GM12878 (cell line): ENCODE measurements at regions not wholly inside any gene's neighbourhood (a gene's known extent, or its start where the extent isn't known, plus 50 kb on each side); places are given as distances from the start of the nearest gene placed in this dataset.

ENCODE experiments used
- ATAC-seq: fragments of 200-7000 bp; cut with Tn5 transposase; 3 replicates; pipeline ENCODE4 v1.9.1; 2020; ENCODE audit warnings: mild to moderate bottlenecking, moderate library complexity
- BruUV-seq: library from RNA; stranded (reverse); fragments of 400-500 nt; replicated peaks from 2 replicates; lab custom pipeline; 2021; lab: Mats Ljungman, UMichigan
- CTCF ChIA-PET: fragments of 300-600 bp; sonication (Branson Sonifier 250); formaldehyde crosslinking; extraction: SDS; loops from one replicate; lab custom pipeline; 2021; ENCODE audit warnings: inconsistent platforms; lab: Yijun Ruan, JAX
- POLR2A ChIA-PET: fragments of 350-600 bp; formaldehyde crosslinking; extraction: SDS; loops from one replicate; lab custom pipeline; 2021; ENCODE audit warnings: inconsistent platforms; lab: Charles Lee
- RAD21 ChIA-PET: fragments of 300-600 bp; sonication (Branson Sonifier 250); formaldehyde crosslinking; loops from one replicate; lab custom pipeline; 2023; ENCODE audit warnings: antibody characterized with exemption; ENCODE audit not compliant: unreplicated experiment; lab: Charles Lee
- SMC1A ChIA-PET: fragments of 300-600 bp; sonication (Branson Sonifier 250); formaldehyde crosslinking; loops from one replicate; lab custom pipeline; 2023; ENCODE audit not compliant: unreplicated experiment, uncharacterized antibody; lab: Charles Lee
- DNase-seq: peaks from one replicate; pipeline ENCODE4 v3.0.0-alpha.2; 2011; ENCODE audit warnings: low read depth, low spot score
- FAIRE-seq: peaks from 3 replicates; lab custom pipeline; 2011; peaks lifted over from hg19 to GRCh38; lab: Jason Lieb, UNC
- H2AFZ ChIP-seq: 2 replicates; pipeline ENCODE4 v1.6.0; 2011; ENCODE audit warnings: low read depth, low read length, control low read depth; ENCODE audit not compliant: control insufficient read depth
- H3K27ac ChIP-seq: 2 replicates; pipeline ENCODE4 v1.5.1; 2011; ENCODE audit warnings: control low read depth; ENCODE audit not compliant: control insufficient read depth, insufficient read depth
- H3K27me3 ChIP-seq, 2 experiments: replicated peaks in 1 of 2; 2 replicates each; pipeline versions ENCODE4 v1.6.0 to v1.6.1; 2011; ENCODE audit warnings: low read length in 1 of 2; ENCODE audit not compliant: control insufficient read depth in 2 of 2, insufficient read depth in 2 of 2
- H3K36me3 ChIP-seq, 2 experiments: 2 replicates each; pipeline ENCODE4 v1.5.1; 2011; ENCODE audit warnings: low read length in 1 of 2; ENCODE audit not compliant: control insufficient read depth in 2 of 2, insufficient read depth in 2 of 2
- H3K4me1 ChIP-seq: 2 replicates; pipeline ENCODE4 v1.6.1; 2011; ENCODE audit warnings: mild to moderate bottlenecking, low read length, moderate library complexity, mixed read lengths; ENCODE audit not compliant: control insufficient read depth, insufficient read depth
- H3K4me2 ChIP-seq: 2 replicates; pipeline ENCODE4 v1.6.0; 2011; ENCODE audit warnings: control low read depth; ENCODE audit not compliant: control insufficient read depth, insufficient read depth
- H3K4me3 ChIP-seq: fragments of 200-600 bp; sonication (generic); 2 replicates; pipeline ENCODE4 v1.5.1; 2016
- H3K79me2 ChIP-seq: 2 replicates; pipeline ENCODE4 v1.6.0; 2011; ENCODE audit warnings: low read length; ENCODE audit not compliant: control insufficient read depth, insufficient read depth
- H3K9ac ChIP-seq: 2 replicates; pipeline ENCODE4 v1.8.0; 2011; ENCODE audit warnings: low read length, control low read depth, mixed read lengths; ENCODE audit not compliant: control insufficient read depth, insufficient read depth
- H3K9me3 ChIP-seq: replicated peaks from 3 replicates; pipeline ENCODE4 v1.5.1; 2011; ENCODE audit warnings: mild to moderate bottlenecking, low read length; ENCODE audit not compliant: control insufficient read depth, insufficient read depth
- H4K20me1 ChIP-seq: 2 replicates; pipeline ENCODE4 v1.6.0; 2011; ENCODE audit not compliant: control insufficient read depth, insufficient read depth
- BACH1 ChIP-seq: fragments of 450-650 bp; IDR thresholded peaks from 2 replicates; pipeline ENCODE4 v1.6.1; 2017; ENCODE audit warnings: mild to moderate bottlenecking, borderline replicate concordance
- CBFB ChIP-seq: IDR thresholded peaks from 2 replicates; pipeline ENCODE4 v1.6.1; 2016; ENCODE audit warnings: antibody characterized with exemption, low read depth
- CHD4 ChIP-seq: fragments of 200-600 bp; sonication (generic); IDR thresholded peaks from 2 replicates; pipeline ENCODE4 v1.6.1; 2016; ENCODE audit warnings: mild to moderate bottlenecking
- HDGF ChIP-seq: fragments of 450-650 bp; IDR thresholded peaks from 2 replicates; pipeline ENCODE4 v1.6.1; 2016; ENCODE audit warnings: antibody characterized with exemption
- KDM1A ChIP-seq: fragments of 200-600 bp; sonication (generic); IDR thresholded peaks from 2 replicates; pipeline ENCODE4 v1.6.1; 2016; ENCODE audit warnings: borderline replicate concordance
- MYC ChIP-seq: IDR thresholded peaks from 2 replicates; pipeline ENCODE4 v1.6.1; 2011; ENCODE audit warnings: mild to moderate bottlenecking, low read length, moderate library complexity, inconsistent platforms; ENCODE audit not compliant: insufficient read depth, insufficient replicate concordance, insufficient read length, severe bottlenecking
- NFIC ChIP-seq: IDR thresholded peaks from 2 replicates; pipeline ENCODE4 v1.6.1; 2012; ENCODE audit warnings: low read depth, mild to moderate bottlenecking, inconsistent platforms, low read length, moderate library complexity
- NR2C2 ChIP-seq: IDR thresholded peaks from 2 replicates; pipeline ENCODE4 v1.6.1; 2011; ENCODE audit warnings: borderline replicate concordance, low read depth; ENCODE audit not compliant: control insufficient read depth, insufficient read length
- POLR2AphosphoS2 ChIP-seq: IDR thresholded peaks from 2 replicates; pipeline ENCODE4 v1.6.1; 2011; ENCODE audit warnings: low read depth, mild to moderate bottlenecking, low read length, improper control_type of control experiment, moderate library complexity
- SMARCA5 ChIP-seq: fragments of 450-650 bp; IDR thresholded peaks from 2 replicates; pipeline ENCODE4 v1.6.1; 2017; ENCODE audit warnings: mild to moderate bottlenecking
- TAF1 ChIP-seq: IDR thresholded peaks from 2 replicates; pipeline ENCODE4 v1.6.1; 2011; ENCODE audit warnings: mild to moderate bottlenecking, low read depth, low read length, borderline replicate concordance
- TARDBP ChIP-seq: IDR thresholded peaks from 2 replicates; pipeline ENCODE4 v1.6.1; 2016; ENCODE audit warnings: borderline replicate concordance
- TCF7 ChIP-seq: IDR thresholded peaks from 2 replicates; pipeline ENCODE4 v1.6.1; 2014; ENCODE audit warnings: antibody characterized with exemption, borderline replicate concordance
- WRNIP1 ChIP-seq: IDR thresholded peaks from 2 replicates; pipeline ENCODE4 v1.6.1; 2011; ENCODE audit warnings: low read depth, low read length, improper control_type of control experiment, borderline replicate concordance
- YY1 ChIP-seq: IDR thresholded peaks from 2 replicates; pipeline ENCODE4 v1.6.1; 2011; ENCODE audit warnings: low read depth, mild to moderate bottlenecking, low read length
- WGBS: methylation state at CpG from one replicate; pipeline ENCODE4 v1.1.6; 2016; ENCODE audit warnings: low lambda C conversion rate; ENCODE audit not compliant: insufficient replicate concordance, insufficient coverage; ENCODE audit errors: missing lambda C conversion rate; 5-methylcytosine and 5-hydroxymethylcytosine counted together
- in situ Hi-C: fragments of 300-500 bp; cut with MboI; formaldehyde crosslinking; loops from 9 replicates; pipeline ENCODE4 v1.14.3; 2018; ENCODE audit warnings: mixed read lengths
- intact Hi-C: fragments of 100-400 bp; cut with micrococcal nuclease; formaldehyde crosslinking; loops from one replicate; pipeline ENCODE4 v1.14.2; 2022; ENCODE audit not compliant: unreplicated experiment
- TF ChIP-seq, protein P1 (sequence below): fragments of 450-650 bp; IDR thresholded peaks from 2 replicates; pipeline ENCODE4 v1.6.1; 2016; ENCODE audit warnings: mild to moderate bottlenecking
- TF ChIP-seq, protein P2 (sequence below): fragments of 450-650 bp; formaldehyde crosslinking; IDR thresholded peaks from 2 replicates; pipeline ENCODE4 v1.4.0; 2020; ENCODE audit warnings: mild to moderate bottlenecking, moderate library complexity
- TF ChIP-seq, protein P3 (sequence below): IDR thresholded peaks from 2 replicates; pipeline ENCODE4 v1.6.1; 2012; ENCODE audit warnings: low read depth, low read length, improper control_type of control experiment
- TF ChIP-seq, protein P4 (sequence below): IDR thresholded peaks from 2 replicates; pipeline ENCODE4 v1.6.1; 2012; ENCODE audit warnings: low read depth, low read length, improper control_type of control experiment

DNA sequence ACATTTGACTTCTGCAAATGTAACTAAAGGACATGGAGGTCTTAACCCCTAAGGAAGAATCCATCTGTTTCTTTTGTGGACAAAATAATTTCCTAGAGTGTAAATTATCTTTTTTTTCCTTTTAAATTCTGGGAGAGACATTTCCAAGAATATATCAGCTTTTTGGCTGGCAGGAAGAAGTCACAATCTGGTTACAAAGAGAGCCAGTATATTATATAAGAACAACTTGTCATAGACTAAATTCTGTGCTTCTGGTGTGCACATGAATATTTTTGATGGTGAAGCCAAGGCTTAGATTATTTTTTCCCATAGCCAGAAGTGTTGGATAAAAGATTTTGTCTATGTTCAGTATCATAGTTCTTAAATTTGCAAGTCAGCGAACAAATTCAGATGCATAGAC, 500.6 kb downstream of the XIRP2 start:
- Histone ChIP-seq H3K4me2 (no peak overlapping the region), H3K36me3 (no peaks in the 10 kb centered on the region), H2AFZ (no peak overlapping the region), H3K27me3 (no peaks in the 10 kb centered on the region), H3K4me3 (no peak overlapping the region), H3K27ac (no peak overlapping the region), H4K20me1 (no peaks in the 10 kb centered on the region), H3K4me1 (no peaks in the 10 kb centered on the region), H3K79me2 (no peaks in the 10 kb centered on the region), H3K9ac (no peak overlapping the region), H3K9me3 (no peaks in the 10 kb centered on the region)
- 0% methylated on average over 1 of the region's 1 CpG for WGBS
- intact Hi-C loops, result no loop called here
- in situ Hi-C loops, result no loop called here
- SMC1A ChIA-PET, result no interaction called here
- POLR2A ChIA-PET, result no interaction called here
- RAD21 ChIA-PET, result no interaction called here
- DNase-seq (no peak), ATAC-seq (no peak), FAIRE-seq (no peak)
- CTCF ChIA-PET, result no interaction called here
- TF ChIP-seq, protein P1, sequence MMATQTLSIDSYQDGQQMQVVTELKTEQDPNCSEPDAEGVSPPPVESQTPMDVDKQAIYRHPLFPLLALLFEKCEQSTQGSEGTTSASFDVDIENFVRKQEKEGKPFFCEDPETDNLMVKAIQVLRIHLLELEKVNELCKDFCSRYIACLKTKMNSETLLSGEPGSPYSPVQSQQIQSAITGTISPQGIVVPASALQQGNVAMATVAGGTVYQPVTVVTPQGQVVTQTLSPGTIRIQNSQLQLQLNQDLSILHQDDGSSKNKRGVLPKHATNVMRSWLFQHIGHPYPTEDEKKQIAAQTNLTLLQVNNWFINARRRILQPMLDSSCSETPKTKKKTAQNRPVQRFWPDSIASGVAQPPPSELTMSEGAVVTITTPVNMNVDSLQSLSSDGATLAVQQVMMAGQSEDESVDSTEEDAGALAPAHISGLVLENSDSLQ, result no peak
- no peak for TF ChIP-seq NFIC
- no peak for TF ChIP-seq MYC
- no peak for TF ChIP-seq BACH1
- TF ChIP-seq WRNIP1, result no peak
- TF ChIP-seq, protein P2, sequence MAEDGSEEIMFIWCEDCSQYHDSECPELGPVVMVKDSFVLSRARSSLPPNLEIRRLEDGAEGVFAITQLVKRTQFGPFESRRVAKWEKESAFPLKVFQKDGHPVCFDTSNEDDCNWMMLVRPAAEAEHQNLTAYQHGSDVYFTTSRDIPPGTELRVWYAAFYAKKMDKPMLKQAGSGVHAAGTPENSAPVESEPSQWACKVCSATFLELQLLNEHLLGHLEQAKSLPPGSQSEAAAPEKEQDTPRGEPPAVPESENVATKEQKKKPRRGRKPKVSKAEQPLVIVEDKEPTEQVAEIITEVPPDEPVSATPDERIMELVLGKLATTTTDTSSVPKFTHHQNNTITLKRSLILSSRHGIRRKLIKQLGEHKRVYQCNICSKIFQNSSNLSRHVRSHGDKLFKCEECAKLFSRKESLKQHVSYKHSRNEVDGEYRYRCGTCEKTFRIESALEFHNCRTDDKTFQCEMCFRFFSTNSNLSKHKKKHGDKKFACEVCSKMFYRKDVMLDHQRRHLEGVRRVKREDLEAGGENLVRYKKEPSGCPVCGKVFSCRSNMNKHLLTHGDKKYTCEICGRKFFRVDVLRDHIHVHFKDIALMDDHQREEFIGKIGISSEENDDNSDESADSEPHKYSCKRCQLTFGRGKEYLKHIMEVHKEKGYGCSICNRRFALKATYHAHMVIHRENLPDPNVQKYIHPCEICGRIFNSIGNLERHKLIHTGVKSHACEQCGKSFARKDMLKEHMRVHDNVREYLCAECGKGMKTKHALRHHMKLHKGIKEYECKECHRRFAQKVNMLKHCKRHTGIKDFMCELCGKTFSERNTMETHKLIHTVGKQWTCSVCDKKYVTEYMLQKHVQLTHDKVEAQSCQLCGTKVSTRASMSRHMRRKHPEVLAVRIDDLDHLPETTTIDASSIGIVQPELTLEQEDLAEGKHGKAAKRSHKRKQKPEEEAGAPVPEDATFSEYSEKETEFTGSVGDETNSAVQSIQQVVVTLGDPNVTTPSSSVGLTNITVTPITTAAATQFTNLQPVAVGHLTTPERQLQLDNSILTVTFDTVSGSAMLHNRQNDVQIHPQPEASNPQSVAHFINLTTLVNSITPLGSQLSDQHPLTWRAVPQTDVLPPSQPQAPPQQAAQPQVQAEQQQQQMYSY (CRISPR knock-in tag), result no peak
- TF ChIP-seq TAF1, result no peak
- no peak for TF ChIP-seq KDM1A
- no peak for TF ChIP-seq SMARCA5
- no peak for TF ChIP-seq TARDBP
- TF ChIP-seq NR2C2, result no peak
- no peak for TF ChIP-seq HDGF
- no peak for TF ChIP-seq CHD4
- TF ChIP-seq POLR2AphosphoS2, result no peak
- TF ChIP-seq CBFB, result no peak
- no peak for TF ChIP-seq TCF7
- TF ChIP-seq, protein P3, sequence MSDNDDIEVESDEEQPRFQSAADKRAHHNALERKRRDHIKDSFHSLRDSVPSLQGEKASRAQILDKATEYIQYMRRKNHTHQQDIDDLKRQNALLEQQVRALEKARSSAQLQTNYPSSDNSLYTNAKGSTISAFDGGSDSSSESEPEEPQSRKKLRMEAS, result no peak
- TF ChIP-seq, protein P4, sequence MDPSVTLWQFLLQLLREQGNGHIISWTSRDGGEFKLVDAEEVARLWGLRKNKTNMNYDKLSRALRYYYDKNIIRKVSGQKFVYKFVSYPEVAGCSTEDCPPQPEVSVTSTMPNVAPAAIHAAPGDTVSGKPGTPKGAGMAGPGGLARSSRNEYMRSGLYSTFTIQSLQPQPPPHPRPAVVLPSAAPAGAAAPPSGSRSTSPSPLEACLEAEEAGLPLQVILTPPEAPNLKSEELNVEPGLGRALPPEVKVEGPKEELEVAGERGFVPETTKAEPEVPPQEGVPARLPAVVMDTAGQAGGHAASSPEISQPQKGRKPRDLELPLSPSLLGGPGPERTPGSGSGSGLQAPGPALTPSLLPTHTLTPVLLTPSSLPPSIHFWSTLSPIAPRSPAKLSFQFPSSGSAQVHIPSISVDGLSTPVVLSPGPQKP, result no peak
- no peak for TF ChIP-seq YY1
- no TSS peak for BruUV-seq
